Astrocyte of the hippocampus (primary cell): ENCODE measurements at regions not wholly inside any gene's neighbourhood (a gene's known extent, or its start where the extent isn't known, plus 50 kb on each side); places are given as distances from the start of the nearest gene placed in this dataset.
A peak's percentile ranks its signal among the peaks of the same experiment; 100 is the strongest.
"Not testable (repeated sequence)": the region's sequence is repeated elsewhere in the genome, so short reads cannot be mapped to it uniquely, and the experiment has no call there.

Source experiments
- DNase-seq: peaks from one replicate; pipeline ENCODE4 v3.0.0; 2011; ENCODE audit warnings: low read depth, low spot score

GRCh38 chr11:86167499-86168164 is 76.9 kb upstream of the EED start:
- DNase-seq: peak; percentile 38

- not testable (repeated sequence) for DNase-seq
Observed at GRCh38 chr11:86166287-86166686, 78.3 kb upstream of the EED start.

DNA sequence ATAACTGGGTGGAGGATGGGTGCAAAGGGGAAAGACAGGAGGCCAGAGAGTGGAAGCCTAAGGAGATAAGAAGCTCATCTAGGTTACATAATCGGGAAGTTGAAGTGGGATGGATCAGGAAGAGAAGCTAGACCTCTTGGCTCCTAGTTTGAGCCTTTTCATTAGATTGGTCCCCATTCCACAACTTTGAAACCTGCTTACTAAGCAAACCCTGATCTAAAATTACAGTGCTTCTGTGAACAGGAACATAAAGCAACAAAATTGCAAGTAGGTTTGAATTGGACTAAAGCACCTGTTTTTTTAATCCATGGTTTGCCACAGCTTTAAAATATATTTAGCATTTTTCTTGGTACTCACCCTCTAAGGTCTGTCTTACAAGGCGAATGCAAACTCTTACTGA is 80.4 kb upstream of the EED start:
- no peak for DNase-seq

DNA sequence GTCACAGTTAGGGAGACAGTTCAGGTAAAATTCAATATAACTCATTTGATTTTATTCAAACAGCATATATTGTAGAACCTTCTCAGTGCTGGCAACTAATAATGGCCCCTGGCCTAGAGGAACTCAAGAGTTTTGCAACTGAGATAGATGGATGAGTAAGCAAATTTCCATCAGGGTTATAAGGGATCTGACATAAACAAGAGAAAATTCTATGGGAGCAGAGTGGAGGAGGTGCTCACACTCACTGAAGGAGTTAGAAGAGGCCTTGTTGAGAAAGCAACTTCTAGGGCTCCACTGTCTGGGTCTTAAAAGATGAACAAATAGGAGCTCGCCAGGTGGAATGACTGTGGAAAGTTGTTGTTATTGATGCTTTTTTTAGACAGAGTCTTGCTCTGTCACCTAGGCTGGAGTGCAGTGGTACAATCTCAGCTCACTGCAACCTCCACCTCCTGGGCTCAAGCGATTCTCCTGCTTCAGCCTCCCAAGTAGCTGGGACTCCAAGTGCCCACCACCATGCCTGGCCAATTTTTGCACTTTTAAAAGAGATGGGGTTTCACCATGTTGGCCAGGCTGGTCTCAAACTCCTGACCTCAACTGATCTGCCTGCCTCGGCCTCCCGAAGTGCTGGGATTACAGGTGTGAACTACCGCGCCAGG is 81.2 kb upstream of the EED start:
- DNase-seq: not testable (repeated sequence)

- DNase-seq: peak; percentile 74
Observed at GRCh38 chr11:86162239-86162638, 82.3 kb upstream of the EED start.

GRCh38 chr11:86161837-86162236 is 82.7 kb upstream of the EED start:
- DNase-seq: no peak

GRCh38 chr11:86161336-86161735 is 83.2 kb upstream of the EED start:
- DNase-seq: no peak

GRCh38 chr11:86160541-86161149 is 83.9 kb upstream of the EED start:
- no peak for DNase-seq

GRCh38 chr11:86159581-86159891 is 85.0 kb upstream of the EED start:
- no peak for DNase-seq

- no peak for DNase-seq
Observed at GRCh38 chr11:86158704-86159580, 85.6 kb upstream of the EED start.

DNA sequence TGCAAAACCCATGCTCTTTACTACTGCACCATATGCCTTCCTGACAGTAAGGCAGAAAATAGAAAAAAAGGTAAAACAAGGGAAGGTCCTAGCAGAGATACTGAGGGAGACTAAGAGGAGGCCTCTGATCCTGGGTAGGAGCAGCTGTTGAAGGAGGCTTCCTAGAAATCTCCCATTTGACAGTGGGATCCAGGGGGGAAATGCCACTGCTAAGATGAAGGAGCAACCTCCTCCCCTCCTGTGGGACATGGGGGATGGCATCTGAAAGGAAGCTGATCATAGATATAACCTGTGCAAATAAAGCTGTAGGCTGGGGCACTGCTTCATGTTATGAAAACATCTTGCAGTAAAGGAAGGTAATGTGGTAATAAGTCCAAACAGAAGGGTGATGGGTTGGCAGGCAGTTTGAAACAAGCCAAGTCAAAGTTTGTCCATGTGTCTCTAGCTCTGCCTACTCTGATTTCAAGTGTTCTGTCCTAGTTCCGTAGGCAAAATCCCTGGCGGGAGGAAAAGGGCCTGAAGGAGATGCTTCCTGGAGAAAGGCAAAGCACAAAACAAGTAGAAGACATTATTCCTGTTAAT is 86.7 kb upstream of the EED start:
- DNase-seq: no peak

GRCh38 chr11:86156397-86156955 is 87.6 kb upstream of the PICALM start:
- DNase-seq: no peak

- no peak for DNase-seq
Observed at GRCh38 chr11:86155200-86155844, 86.4 kb upstream of the PICALM start.

DNA sequence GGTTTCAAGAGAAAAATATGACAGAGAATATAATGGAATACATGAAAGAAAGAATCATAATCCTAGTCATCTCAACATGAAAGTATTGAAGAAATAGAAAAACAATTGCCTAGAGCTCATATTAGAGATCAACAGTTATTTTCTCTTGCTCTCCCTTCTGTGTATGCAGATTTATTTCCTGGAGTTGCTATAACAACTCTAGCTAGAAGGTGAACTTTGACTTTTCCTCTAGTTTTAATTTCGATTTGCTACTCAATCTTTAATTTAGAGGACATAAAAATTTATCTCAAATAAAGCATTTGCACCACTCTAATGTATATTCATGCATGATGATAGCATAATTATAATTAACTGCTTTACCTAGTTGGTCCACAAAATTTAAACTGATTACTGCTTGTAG is 84.6 kb upstream of the PICALM start:
- DNase-seq: no peak

DNA sequence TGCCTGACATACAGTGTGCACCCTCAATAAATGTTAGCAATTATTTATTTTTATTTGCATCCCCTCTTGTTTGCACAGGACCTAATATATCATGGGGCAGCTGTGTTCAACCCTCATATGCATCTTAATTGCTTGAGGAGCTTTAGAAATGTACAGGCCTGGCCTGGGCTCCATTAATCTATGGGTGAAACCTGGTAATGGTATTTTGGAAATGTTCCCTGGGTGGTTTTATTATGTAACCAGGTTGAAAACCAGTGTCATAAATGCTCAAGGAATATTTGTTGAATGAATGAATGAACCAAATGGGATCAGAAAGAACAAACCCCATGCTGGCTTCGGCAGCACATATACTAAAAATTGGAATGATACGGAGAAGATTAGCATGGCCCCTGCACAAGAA is 84.0 kb upstream of the PICALM start:
- no peak for DNase-seq

- DNase-seq: peak; percentile 89
Observed at GRCh38 chr11:86152006-86152862, 83.3 kb upstream of the PICALM start.

DNA sequence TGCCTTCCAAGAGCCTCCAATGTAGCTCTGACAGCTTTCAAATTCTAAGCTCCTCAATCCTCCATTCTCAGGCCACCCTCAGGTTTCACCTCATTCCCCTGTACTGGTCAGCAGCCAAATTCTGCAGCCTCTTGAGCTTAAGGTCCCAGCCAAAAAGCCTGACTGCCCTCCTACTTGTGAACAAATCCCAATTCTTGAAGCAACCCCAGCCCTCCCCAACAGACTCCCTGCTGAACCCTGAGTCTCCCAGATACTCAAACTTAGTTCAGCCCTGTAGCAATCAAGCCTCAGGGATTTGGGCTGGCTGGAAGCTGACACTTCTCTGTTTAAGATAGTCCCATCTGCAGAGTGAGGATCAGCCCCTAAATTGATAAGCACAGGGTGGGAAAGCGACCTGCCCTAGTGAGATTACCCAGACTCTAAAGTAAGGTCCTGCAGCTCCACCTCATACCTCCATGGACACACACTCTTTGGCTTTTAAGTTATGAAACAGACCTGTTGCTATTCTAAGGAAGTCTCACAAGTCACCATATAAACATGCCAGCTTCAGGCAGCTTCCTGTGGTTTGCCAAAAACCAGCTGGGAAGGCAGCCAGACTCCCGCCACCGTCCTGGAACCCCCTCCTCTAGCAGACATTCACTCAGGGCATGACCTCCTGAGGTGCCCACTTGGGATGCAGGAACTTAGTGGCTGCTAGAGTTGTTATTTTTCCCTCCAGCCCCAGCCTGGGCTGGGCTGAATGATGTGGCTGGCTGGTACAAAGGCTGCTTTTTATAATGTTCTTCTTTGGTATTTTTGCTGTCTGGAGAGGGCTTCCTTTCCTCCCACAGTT is 82.5 kb upstream of the PICALM start:
- DNase-seq: peak; percentile 95

DNA sequence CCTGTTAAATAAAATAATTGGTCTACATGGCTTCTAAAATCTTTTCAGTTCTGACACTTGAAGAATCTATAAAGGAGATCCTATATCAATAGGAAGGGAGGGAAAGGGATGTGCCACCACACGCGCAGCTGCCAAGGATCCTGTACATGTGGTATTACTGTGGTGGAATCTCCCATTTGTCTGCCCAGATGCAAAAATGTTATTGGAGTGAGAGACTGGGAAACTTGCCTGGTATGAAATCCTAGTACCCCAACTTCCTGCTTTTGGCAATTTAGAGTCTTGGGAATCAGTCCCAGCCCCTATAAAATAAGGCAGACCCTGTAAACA is 81.9 kb upstream of the PICALM start:
- DNase-seq: no peak

- no peak for DNase-seq
Observed at GRCh38 chr11:86149792-86150191, 80.9 kb upstream of the PICALM start.
